ENCODE measurements at regions not wholly inside any gene's neighbourhood (a gene's known extent, or its start where the extent isn't known, plus 50 kb on each side); places are given as distances from the start of the nearest gene placed in this dataset.

GRCh38 chr4:128596115-128596514 lies 213.4 kb upstream of the JADE1 start (continued):
- TF ChIP-seq GRHL1 (CRISPR knock-in tag; conservative IDR thresholded peaks at IDR 0.05), result no peak
- TF ChIP-seq PHF21A (CRISPR knock-in tag; IDR thresholded peaks at IDR 0.05), result no peak
- no peak for TF ChIP-seq MEIS2 (CRISPR knock-in tag; IDR thresholded peaks at IDR 0.05)
- no peak for TF ChIP-seq MED13 (CRISPR knock-in tag; IDR thresholded peaks at IDR 0.05)
- TF ChIP-seq NBN (conservative IDR thresholded peaks at IDR 0.05), result no peak

- ATAC-seq (peak; percentile 45; the same call in 2 of the 3 replicates), DNase-seq (ENCODE audit: low spot score) (no peak), FAIRE-seq (no peak)
- intact Hi-C loops (cut with micrococcal nuclease; ENCODE audit: unreplicated experiment) (no loop called here), in situ Hi-C loops (cut with HindIII; ENCODE audit: extremely low pct_ligation_motif_present, low pct_unique_long_range_greater_than_20kb) (no loop called here)
- Histone ChIP-seq H3K4me3 (replicated peaks in 1 of 3; ENCODE audit: insufficient read depth in 1 of 3, low read depth in 2 of 3, low read length in 3 of 3) (no peak overlapping the region), H3K27me3 (ENCODE audit: control insufficient read depth in 1 of 2, insufficient read depth in 2 of 2, low read length in 2 of 2) (no peaks in the 10 kb centered on the region), H3K79me2 (ENCODE audit: insufficient read depth, low read length) (no peaks in the 10 kb centered on the region), H3K9me3 (ENCODE audit: low read length) (peaks cover 6% of the 10 kb centered on the region; the same call in 1 of the 2 replicates), H3K36me3 (replicated peaks in 1 of 2; ENCODE audit: control insufficient read depth in 1 of 2, insufficient read depth in 2 of 2, low read length in 2 of 2) (no peaks in the 10 kb centered on the region), H4K20me1 (ENCODE audit: insufficient read depth, low read length) (no peaks in the 10 kb centered on the region), H2AFZ (ENCODE audit: low read length) (no peak overlapping the region), H3K4me2 (ENCODE audit: low read depth, low read length) (no peak overlapping the region), H3K9ac (ENCODE audit: insufficient read depth, low read depth, low read length) (no peak overlapping the region), H3K27ac (ENCODE audit: extremely low read length, insufficient read depth, low read length) (no peak overlapping the region), H3K4me1 (ENCODE audit: insufficient read depth, low read length) (peaks cover 21% of the 10 kb centered on the region)
- BruUV-seq (replicated peaks), result no TSS peak
- TF ChIP-seq KMT2B (CRISPR knock-in tag; IDR thresholded peaks at IDR 0.05) (no peak), MED8 (CRISPR knock-in tag; IDR thresholded peaks at IDR 0.05; ENCODE audit: insufficient replicate concordance) (no peak), ZNF850 (CRISPR knock-in tag; conservative IDR thresholded peaks at IDR 0.05) (no peak), RAD21 (CRISPR knock-in tag; IDR thresholded peaks at IDR 0.05) (no peak), CHD2 (IDR thresholded peaks at IDR 0.05; ENCODE audit: low read depth, low read length) (no peak), ZFAT (CRISPR knock-in tag; conservative IDR thresholded peaks at IDR 0.05) (no peak), MBD4 (IDR thresholded peaks at IDR 0.05; ENCODE audit: borderline replicate concordance, low read length) (no peak), ZSCAN25 (CRISPR knock-in tag; IDR thresholded peaks at IDR 0.05) (no peak), MTA1 (CRISPR knock-in tag; IDR thresholded peaks at IDR 0.05; ENCODE audit: borderline replicate concordance) (no peak)
- WGBS (ENCODE audit: low lambda C conversion rate), result 55% methylated on average over 9 of the region's 9 CpGs
- ChIA-PET POLR2A (interaction anchor here (1.8 kb wide), 1 partner anchor 9 kb away, joined by 6 read pairs; no protein-coding TSS in a partner anchor), CTCF (ENCODE audit: low intra/inter-chr PET ratio, low total read pairs) (no interaction called here)
These were observed 218.0 kb upstream of the JADE1 start for GRCh38 chr4:128591482-128591881.

All from HepG2 (cell line).